HG03025 (cell line): ENCODE measurements at regions not wholly inside any gene's neighbourhood (a gene's known extent, or its start where the extent isn't known, plus 50 kb on each side); places are given as distances from the start of the nearest gene placed in this dataset.

Source experiments
- ATAC-seq: cut with Tn5 transposase; IDR thresholded peaks from one replicate; pipeline ENCODE4 v1.9.1; 2021; ENCODE audit warnings: mild to moderate bottlenecking, moderate library complexity; ENCODE audit not compliant: unreplicated experiment, low FRiP score

DNA sequence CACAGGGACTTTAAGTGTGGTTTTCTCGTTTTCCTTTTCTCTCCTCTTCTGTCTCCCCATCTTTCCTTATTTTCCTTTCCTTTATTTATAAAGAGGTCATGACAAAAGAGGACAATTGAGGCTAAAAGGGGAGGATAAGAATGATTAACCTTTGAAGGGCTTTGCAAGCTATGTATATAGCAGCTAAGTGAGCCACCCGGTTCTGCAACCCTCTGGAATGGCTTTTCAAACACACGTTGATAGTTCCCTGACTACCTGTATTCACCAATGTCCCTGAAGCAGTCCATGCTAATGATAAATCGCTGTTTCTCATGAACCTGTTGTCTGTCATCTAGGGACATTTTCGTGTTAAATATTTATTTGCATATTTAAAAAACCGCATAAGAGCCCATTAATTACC, 124.4 kb upstream of the RALGAPA2 start:
- ATAC-seq: no peak

DNA sequence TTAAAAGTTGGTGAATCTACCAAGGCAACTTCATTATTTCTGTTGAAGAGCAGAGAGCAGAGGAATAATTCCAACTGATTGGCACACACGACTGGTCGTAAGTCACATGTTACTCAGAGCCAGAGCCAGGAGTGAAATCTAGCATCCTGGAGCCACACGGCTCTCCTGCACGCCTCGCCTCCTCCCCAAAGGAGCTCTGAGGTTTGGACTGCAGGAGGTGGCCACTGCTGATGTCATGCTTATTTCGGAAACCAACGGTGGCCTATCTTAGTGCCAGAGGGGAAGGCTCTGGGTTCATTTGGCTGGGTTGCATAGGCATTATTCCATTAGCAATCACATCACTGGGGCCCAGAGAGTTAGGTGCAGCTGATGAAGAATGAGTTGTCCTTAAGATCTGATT, 123.5 kb upstream of the RALGAPA2 start:
- no peak for ATAC-seq

DNA sequence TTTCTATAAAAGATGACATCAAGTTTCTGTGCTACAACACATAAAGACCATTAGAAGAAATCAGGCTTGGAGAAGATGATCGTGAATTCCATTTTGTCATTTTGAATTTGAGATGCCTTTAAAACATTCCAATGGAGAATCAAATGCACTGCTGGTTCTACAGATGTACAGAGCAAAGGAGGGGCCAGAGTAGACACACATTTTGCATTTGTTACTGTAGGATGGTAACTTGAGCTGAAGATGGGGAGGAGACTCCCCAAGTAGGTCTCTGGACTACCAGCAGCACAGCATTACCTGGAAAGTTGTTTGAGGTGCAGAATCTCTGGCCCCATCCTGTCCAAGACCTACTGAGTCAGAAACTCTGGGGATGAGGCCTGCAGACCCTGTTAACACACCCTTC, 121.6 kb upstream of the RALGAPA2 start:
- no peak for ATAC-seq

DNA sequence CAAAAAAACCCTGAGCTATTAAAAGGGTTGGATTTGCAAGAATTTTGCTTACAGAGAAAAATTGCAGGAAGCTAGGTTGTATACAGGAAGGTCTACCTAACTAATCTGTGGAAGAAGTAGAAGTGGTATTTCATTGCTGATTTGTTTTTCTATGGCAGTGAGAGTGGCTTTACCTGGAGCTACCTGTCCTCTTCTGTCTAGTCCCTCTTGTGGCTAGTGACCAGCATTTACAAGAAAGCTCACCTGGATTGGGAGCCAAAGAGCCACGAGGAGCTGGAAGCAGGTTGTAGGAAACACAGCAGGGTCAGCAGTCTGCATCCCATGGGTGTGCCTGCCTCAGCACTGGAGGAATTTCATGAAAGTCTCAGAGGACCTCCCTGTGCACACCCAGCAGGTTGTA, 120.3 kb upstream of the RALGAPA2 start:
- no peak for ATAC-seq

DNA sequence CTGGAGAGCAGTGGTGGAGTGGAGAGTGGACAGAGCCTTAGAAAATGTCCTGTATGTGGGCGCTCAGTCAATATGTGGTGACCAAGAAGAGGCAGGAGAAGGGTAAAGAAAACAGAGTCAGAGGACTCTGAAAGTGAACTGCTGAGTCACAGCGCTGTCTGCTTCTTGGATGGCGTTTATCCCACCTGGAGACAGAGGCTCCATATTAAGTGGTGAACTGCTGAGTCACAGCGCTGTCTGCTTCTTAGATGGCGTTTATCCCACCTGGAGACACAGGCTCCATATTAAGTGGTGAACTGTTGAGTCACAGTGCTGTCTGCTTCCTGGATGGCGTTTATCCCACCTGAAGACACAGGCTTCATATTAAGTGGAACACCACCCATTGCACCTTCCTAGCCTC, 119.3 kb upstream of the RALGAPA2 start:
- ATAC-seq: no peak

DNA sequence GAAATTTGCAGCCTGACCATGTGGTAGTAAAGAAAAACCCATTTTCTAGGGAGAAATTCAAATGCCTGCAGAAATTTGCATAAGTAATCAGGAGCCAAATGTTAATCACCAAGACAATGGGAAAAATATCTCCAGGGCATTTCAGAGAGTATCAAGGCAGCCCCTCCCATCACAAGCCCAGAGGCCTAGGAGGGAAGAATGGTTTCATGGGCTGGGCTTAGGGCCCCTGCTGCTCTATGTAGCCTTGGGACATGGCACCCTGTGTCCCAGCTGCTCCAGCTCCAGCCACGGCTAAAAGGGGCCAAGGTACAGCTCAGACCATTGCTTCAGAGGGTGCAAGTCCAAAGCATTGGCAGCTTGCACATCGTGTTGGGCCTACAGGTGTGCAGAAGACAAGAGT, 117.2 kb upstream of the RALGAPA2 start:
- no peak for ATAC-seq

DNA sequence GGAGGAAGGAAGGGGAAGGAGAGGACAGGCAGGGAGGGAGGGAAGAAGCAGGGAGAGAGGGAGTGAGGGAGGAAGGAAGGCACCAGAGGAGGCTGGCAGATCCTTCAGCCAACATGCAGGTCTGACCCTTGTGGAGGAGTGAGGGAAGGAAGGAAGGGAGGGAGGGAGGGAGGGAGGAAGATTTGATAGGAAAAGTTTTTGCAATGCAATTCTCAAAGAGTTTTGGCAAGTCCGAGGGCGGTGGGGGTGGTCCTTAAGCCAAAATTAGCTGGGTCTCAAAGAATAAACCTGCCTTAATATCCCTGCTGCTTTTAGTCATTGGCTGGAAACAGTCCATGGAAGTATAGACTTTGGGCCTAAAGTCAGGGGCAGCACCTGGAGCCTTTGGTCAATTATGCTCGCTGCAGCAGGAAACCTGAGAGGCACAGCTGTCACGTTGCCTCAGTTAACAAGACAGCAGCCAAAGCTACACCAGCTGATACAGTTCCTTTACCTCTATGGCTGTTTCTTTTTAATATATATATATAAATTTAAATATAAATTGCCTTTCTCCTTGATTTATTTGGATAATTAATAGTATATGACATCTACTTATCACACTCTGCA, 115.7 kb upstream of the RALGAPA2 start:
- ATAC-seq: no peak

DNA sequence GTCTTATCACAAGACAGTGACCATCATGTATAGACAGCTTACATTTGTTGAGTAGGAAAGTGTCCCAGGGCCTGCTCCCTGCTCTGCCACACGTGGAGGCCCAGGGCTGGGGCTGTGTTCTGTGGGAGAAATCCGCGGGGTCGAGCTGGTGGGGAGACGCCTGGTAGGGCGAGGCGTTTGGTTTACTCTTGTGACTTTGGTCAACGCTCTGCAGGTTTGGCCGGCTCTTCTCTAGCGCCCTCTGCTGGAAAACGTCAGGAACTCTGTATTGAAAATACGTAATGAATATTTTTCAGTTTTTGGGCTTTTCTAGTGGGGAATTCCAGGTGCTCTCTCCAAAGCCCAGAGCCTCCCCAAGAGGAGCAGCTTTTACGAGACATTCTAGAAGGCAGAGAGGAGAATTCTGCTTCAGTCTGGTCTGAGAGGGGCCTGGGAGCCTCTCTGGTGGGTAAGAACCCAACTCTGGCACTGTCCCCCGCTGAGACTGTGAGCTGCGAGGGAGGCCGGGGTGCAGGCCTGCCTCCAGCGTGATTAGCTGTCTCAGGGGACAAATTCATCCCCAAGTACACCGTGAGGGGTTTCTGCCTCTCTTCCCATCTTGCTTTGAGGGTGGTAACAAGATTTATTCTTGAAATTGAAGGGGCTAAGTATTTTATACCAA, 112.6 kb upstream of the RALGAPA2 start:
- ATAC-seq: no peak

DNA sequence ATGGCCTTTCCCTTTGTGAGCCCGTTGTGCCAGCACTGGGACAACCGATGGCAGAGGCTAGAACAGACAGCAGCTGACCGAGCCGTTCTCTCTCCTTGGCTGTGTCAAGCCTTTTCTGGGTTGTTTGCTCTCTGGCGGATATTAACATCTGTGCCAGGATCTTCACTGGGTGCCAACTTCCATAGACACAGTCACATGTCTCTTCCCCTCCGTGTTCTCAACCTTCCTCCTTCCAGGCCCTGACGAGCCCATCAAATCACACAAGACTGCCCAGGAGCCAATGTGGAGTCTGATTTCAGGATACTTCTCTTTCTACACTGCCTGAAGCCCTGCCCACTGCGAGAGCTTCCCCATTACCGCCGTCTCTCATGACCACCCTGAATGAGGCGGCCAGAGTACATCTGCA, 111.0 kb upstream of the RALGAPA2 start:
- no peak for ATAC-seq

DNA sequence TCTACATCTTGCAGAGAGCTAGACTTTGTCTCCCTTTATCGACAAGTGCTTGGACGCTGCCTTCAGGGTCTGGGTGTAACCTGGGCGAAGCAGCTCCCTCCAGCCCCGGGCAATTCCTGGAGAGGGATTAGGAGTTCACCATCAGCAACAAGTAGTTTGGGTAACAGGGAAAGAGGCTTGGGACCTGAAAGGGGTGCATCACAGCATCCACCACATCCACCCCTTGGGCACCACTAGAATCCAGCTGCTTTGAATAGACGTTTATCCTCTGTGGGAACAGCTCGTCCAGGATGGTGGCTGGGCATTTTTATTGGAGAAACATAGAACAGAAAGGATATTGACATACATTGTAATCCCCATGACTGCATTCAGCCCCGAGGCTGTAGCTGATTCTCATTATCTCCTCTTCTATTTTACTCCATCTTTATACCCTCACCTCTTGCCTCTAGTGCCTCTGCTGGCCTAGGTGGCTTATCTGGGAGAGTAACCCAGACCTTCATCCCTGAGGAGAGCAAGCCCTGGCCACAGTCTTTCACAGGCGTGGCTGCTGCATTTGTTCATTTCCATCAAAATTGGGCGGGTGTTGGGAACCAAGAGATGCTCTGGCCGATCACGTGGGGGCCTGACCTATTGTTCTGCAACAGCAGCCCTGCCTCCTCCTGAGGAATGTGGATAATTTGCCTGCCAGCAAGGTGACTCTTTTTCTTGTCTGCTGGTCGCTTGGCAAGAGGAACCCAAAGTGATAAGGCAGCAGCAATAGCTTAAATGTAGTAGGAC, 109.2 kb upstream of the RALGAPA2 start:
- ATAC-seq: no peak

DNA sequence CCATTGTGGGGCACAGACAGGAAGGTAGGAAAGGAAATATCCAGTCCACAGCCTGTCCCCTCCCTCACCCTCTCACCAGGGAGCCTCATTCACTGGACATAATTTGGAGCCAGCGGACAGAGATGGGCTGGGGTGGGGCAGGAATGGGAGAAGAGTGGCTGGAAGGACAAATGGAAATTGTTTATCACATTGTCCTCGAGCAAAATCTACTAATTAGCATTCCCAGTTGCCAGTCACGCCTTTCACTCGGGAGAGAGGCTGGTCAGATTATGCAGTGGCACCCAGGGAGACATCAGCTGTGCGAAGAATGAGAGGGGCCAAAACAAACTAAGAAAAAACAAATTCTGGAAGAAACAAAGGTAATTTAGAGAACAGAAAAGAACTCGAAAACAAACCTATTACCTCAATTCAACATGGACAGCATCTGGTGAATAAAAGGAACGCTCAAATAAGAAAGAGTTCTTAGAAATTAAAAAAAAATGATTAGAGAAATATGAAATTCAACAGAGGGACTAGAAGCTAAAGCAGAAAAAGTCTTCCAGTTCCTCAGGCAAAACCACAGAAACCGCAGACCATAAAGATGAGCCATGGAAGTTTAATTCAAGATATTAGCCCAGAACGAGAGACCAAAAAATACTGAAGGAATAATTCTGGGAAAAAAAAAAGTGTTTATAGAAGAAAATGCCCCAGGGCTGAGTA, 108.5 kb upstream of the RALGAPA2 start:
- ATAC-seq: no peak

DNA sequence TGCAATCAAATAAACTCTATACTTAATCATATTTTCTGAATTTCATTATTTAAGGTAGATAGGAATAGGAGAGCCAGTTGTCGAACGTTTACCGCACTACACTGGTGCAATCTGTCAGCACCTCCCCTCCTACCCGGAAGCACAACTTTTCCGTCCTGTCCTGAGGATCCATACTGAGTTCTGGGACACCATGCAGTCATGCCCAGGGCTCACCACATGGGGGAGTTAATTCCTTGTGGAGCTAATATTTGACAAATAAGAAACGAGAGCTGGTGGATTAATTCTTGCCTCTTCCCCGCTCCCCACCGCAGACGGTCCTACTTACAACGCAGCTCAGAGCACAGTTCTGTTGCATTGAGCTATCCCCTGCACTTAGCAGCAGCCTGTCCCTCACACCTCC, 107.7 kb upstream of the RALGAPA2 start:
- ATAC-seq: no peak

DNA sequence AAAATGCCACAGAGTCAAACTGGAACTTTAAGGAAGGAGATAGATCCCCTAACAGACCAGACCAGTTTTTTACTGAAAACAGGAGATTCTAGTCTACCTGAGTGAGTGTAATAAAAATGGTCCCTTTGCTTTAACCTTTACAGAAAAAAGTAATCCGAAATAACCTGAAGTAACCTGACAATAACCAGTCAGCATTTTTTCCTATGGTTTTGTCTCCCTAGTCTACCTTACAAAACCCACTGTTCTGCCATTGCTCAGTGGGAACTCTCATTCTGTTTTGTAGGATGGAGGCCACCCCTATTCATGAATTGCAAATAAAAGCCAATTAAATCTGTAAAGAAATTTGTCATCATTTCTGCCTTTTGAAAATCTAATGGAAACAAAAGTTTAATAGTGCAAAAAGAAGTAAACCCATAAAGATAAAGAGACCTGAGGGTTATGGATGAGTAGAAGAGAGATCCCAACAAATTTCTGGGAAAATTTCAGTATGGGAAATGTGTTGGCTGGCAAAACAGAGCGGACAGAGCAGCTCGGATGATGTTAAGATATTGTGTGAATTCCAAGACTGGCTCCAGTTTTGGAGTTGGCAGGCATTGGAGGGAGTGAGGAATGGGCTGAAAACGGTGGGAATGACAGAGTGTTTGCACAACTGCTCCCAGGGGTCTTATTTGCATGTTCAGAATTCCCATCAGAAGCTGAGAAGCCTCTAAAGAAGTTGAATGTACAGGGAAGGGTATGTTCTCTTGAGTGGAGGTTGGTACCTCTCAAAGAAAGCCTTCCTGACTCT, 104.7 kb upstream of the RALGAPA2 start:
- no peak for ATAC-seq

DNA sequence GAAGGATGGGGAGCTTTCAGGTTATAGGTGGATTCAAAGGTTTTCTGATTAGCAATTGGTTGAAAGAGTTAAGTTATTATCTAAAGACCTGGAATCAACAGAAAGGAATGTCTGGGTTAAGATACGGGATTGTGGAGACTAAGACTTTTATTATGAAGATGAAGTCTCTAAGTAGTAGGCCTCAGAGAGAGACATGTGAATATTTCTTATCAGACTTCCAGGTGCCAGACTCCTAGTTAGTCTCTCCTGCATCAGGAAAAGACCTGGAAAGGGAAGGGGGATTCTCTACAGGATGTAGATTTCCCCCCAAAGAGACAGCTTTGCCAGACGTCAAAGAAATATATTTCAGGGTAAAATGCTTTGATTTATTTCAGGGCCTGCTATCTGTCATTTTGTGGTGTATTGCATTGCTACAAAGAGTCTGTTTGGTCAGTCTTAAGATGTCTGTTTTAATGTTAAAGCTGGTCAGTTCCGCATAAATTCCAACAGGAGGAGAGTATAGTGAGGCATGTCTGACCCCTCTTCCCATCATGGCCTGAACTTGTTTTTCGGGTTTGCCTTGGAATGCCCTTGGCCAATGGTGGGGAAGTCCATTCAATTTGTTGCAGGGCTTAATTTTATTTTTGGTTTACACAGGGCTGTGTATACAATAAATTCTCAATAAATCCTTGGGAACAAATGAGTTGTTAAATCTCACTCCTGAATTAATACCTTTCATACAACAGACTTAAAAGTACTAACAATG, 103.4 kb upstream of the RALGAPA2 start:
- ATAC-seq: no peak

DNA sequence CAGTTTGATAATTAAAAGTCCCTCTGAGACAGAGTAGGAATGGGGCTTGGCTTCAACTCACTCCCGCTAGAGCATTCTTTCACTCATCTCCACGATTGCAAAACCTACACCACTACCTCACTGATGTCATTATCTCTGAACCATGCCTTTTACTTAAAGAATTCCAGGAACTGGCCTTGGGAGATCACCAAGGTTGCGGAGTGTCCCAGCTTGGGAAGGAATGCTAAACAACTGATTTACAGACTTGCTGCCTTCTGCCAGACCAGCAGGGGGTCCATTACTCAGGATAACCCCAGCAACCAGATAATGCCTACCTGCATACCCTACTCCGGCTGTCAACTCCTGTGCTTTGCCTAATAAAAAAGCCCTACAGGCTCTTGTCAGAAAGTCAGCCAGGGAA, 102.2 kb upstream of the RALGAPA2 start:
- ATAC-seq: no peak

DNA sequence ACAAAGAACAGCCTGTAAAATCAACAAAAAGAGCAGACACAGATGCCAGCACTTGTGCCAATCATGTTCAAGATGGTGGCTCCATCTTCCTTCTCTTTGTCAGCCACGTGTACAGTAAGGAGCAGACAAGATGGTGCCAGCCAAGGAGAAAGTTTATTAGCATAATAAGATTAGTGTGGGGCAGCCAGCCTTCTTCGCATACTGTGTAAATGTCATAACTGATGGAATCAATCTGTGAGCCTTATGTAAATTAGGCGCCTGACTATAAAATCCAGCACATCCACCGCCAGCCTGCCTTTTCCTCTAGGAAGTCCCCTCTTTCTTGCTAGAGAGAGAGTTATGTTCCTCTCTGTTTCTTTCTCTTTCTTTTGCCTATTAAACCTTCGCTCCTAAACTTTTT, 99.7 kb upstream of the RALGAPA2 start:
- ATAC-seq: no peak

DNA sequence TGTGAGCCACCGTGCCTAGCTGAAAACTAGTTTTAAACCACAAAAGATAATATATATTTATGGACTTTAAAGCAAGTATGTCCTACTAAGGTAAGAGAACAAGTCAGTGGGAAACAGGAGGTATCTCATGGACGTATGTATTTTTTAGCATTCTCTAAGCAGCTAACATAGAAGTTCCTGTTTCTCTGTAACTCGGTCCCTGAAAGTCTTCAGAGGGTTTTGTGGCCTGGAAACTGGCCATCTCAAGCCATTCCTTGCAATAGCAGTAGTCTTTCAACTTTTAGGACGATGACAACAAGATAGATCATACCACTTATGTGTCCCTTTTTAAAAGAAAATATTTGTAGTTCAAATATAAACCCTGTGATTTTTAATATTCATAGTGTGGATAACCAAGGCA, 95.6 kb upstream of the RALGAPA2 start:
- no peak for ATAC-seq

DNA sequence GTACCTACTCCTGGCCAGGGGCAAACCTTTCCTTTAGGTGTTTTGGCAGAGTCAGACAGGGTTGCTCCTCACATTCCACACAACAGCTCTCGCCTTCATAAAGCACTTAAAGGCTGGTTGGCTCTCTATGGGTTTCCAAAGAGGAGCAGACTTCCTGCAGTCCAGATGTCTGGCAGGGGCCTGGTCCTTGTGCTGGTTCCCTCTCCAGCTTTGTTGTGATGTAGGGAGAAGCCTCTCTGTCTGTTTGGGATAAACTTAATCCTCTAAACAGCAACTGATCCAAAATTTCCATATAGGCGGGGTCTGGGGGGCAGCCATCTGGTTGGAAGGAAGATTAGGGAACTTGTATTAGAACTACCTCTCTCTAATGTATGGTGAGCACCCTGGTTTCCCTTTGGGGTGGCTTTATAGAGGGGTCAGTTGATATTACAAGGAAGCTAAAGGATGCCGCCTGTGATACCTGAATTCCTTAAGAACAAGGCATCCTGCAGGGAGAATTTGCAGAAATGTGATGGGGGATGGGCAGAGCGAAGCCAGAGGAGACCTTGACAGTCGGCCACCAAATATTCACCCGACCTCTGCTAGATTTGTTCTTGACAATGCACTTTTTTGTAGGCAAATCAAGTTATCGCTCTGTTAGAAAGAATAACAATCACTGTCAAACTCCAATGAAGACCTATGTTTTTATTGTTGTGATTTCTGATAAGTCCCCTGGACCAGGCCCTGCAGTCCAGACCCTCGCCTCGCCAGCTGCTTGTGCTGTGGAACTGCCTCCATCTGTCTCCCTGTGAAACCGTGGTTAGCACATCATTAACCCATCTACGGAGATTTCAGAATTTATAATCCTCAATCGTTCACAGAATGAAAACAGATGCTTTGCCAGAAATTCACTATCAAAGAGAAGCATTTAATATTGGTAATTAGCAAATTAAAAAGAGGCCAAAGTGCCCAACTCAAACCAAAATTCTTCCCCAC, 94.0 kb upstream of the RALGAPA2 start:
- ATAC-seq: no peak

DNA sequence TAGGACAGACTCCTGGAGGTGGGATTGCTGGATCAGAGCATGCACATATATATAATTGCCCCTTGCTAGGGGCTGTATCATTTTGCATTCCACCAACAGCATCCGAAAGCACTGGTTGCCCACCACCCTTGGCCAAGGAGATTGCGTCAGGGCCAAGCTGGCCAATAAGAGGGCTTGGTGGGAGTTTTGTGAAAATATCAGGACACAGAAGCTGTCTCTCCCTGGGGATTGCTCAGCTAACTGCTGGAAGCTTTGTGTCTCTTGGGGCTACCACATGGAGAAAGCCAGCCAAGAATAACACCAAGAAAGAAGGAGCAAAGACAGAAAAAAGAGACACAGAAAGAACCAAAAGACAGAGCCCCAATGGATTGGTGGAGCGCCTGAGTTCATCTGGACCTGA, 90.6 kb upstream of the RALGAPA2 start:
- ATAC-seq: no peak
